Choroid plexus epithelial cell (primary cell): ENCODE measurements at regions not wholly inside any gene's neighbourhood (a gene's known extent, or its start where the extent isn't known, plus 50 kb on each side); places are given as distances from the start of the nearest gene placed in this dataset.
"Not testable (repeated sequence)": the region's sequence is repeated elsewhere in the genome, so short reads cannot be mapped to it uniquely, and the experiment has no call there.

Experiments
- DNase-seq: peaks from one replicate; pipeline ENCODE4 v3.0.0-alpha.2; 2010; ENCODE audit warnings: low read depth
- H3K4me3 ChIP-seq: 2 replicates; pipeline ENCODE4 v1.5.1; 2011; ENCODE audit warnings: low read depth, mild to moderate bottlenecking, control low read depth, low read length, moderate library complexity
- TF ChIP-seq, protein P1 (sequence below): conservative IDR thresholded peaks from 2 replicates; pipeline ENCODE4 v1.5.1; 2011; ENCODE audit warnings: low read depth, mild to moderate bottlenecking, control low read depth, inconsistent platforms, low read length, moderate library complexity

DNA sequence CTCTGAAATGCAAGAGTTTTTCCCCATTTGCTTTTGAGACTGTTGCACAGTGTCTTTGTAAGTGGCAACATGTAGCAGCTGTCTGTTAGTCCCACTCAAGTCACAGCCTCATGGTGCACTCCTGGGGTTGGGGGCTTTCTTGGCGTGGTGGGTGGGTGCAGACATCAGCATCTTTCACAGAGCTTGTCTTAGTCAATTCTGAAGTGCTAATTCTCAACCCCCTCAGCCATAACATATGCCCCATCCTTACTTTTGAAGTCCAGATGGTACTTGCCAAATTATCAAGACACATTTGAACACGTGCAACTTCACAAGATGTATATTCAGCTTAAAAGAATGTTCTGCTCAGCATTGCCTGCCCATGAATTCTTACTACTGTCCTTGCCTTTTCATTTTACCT lies 87.1 kb downstream of the VCAM1 start:
- peak; percentile 30 for DNase-seq
- TF ChIP-seq, protein P1, sequence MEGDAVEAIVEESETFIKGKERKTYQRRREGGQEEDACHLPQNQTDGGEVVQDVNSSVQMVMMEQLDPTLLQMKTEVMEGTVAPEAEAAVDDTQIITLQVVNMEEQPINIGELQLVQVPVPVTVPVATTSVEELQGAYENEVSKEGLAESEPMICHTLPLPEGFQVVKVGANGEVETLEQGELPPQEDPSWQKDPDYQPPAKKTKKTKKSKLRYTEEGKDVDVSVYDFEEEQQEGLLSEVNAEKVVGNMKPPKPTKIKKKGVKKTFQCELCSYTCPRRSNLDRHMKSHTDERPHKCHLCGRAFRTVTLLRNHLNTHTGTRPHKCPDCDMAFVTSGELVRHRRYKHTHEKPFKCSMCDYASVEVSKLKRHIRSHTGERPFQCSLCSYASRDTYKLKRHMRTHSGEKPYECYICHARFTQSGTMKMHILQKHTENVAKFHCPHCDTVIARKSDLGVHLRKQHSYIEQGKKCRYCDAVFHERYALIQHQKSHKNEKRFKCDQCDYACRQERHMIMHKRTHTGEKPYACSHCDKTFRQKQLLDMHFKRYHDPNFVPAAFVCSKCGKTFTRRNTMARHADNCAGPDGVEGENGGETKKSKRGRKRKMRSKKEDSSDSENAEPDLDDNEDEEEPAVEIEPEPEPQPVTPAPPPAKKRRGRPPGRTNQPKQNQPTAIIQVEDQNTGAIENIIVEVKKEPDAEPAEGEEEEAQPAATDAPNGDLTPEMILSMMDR, result no peak
- no peak overlapping the region for H3K4me3 ChIP-seq

DNA sequence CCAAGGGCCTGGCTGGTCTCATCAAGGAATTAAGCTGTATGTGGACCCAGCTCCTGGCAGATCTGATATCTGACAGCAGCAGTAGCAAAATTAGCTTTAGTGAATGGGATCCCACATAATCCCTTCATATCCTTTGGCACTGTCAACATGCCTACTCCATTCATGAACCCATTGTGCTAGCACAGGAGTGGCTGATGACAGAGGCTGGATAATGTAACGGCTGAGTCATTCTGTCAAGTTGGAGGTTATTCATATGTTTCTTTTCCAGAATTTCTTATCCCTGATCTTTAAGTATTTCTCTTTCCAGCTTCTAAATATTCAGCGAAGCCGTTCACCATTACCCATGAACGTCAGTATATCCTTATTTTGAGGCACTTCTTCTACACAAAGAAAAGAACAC lies 84.3 kb downstream of the EXTL2 start:
- DNase-seq, result no peak
- no peak overlapping the region for H3K4me3 ChIP-seq
- TF ChIP-seq, protein P1, result no peak

- no peak for DNase-seq
- TF ChIP-seq, protein P1, result no peak
Measured at GRCh38 chr1:100811808-100812207, 82.8 kb downstream of the EXTL2 start.

DNA sequence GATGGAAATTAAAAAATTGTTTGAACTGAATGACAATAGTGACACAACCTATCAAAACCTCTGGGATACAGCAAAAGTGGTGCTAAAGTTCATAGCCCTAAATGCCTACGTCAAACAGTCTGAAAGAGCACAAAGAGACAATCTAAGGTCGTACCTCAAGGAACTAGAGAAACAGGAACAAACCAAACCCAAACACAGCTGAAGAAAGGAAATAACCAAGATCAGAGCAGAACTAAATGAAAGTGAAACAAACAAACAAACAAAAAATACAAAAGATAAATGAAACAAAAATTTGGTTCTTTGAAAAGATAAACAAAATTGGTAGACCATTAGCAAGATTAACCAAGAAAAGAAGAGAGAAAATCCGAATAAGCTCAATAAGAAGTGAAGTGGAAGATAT lies 79.7 kb downstream of the EXTL2 start:
- DNase-seq, result not testable (repeated sequence)

More at GRCh38 chr1:100811808-100812207, 82.8 kb downstream of the EXTL2 start:
- no peak overlapping the region for H3K4me3 ChIP-seq

DNA sequence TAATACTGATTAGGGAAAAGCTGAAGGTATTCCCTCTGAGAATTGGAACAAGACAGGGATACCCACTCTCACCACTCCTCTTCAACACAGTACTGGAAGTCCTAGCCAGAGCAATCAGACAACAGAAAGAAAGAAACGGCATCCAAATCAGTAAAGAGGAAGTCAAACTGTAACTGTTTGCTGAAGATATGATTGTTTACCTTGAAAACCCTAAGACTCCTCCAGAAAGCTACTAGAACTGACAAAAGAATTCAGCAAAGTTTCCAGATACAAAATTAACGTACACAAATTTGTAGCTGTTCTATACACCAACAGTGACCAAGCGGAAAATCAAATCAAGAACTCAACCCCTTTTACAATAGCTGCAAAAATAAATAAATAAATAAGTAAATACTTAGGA lies 78.6 kb downstream of the EXTL2 start:
- TF ChIP-seq, protein P1, result no peak
- H3K4me3 ChIP-seq, result no peak overlapping the region
- DNase-seq, result no peak

More for the DNA sequence above, 79.7 kb downstream of the EXTL2 start:
- not testable (repeated sequence) for H3K4me3 ChIP-seq

GRCh38 chr1:100820195-100820594 lies 74.4 kb downstream of the EXTL2 start:
- DNase-seq, H3K4me3 ChIP-seq: not testable (repeated sequence)

- DNase-seq, H3K4me3 ChIP-seq: not testable (repeated sequence)
Measured at GRCh38 chr1:100821919-100822318, 72.7 kb downstream of the EXTL2 start.
